ENCODE measurements at regions not wholly inside any gene's neighbourhood (a gene's known extent, or its start where the extent isn't known, plus 50 kb on each side); places are given as distances from the start of the nearest gene placed in this dataset.

DNA sequence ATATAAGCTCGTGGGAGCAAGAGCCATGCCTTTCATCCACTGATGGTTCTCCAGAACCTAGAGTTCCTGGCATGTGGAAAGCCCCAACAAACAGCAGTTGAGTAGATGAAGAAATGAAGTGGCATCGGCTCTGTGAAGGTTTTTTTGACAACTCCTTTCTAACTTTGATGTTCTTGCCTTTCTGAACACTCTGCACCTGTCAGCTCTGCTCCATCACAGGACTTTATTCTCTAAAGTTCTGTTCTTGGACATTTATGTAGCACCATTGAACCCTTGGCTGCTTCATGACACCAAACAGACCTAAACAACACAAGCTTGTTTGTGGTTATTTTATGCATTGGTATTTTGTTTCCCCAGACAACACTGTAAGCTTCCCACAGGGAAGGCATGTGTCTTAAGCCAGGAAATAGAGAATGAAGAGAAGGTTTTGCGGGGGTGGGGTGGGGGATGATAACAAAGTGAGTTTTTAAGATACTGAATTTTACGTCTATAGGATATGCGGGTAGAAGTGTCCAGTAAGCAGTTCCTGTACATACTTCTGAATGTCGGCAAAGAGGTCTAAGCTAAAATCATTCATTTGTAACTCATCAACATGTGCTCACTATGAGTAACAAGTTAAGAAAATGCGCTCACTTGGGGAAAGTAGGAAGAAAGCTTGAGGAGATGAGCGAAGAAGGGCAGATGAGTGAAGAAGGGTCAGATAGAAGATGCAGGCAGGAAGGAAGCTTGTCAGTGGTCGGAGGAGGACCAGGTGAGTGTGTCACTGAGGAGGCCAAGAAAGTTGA lies 146.0 kb upstream of the PLEKHG7 start (continued):
- TF ChIP-seq, protein P1, sequence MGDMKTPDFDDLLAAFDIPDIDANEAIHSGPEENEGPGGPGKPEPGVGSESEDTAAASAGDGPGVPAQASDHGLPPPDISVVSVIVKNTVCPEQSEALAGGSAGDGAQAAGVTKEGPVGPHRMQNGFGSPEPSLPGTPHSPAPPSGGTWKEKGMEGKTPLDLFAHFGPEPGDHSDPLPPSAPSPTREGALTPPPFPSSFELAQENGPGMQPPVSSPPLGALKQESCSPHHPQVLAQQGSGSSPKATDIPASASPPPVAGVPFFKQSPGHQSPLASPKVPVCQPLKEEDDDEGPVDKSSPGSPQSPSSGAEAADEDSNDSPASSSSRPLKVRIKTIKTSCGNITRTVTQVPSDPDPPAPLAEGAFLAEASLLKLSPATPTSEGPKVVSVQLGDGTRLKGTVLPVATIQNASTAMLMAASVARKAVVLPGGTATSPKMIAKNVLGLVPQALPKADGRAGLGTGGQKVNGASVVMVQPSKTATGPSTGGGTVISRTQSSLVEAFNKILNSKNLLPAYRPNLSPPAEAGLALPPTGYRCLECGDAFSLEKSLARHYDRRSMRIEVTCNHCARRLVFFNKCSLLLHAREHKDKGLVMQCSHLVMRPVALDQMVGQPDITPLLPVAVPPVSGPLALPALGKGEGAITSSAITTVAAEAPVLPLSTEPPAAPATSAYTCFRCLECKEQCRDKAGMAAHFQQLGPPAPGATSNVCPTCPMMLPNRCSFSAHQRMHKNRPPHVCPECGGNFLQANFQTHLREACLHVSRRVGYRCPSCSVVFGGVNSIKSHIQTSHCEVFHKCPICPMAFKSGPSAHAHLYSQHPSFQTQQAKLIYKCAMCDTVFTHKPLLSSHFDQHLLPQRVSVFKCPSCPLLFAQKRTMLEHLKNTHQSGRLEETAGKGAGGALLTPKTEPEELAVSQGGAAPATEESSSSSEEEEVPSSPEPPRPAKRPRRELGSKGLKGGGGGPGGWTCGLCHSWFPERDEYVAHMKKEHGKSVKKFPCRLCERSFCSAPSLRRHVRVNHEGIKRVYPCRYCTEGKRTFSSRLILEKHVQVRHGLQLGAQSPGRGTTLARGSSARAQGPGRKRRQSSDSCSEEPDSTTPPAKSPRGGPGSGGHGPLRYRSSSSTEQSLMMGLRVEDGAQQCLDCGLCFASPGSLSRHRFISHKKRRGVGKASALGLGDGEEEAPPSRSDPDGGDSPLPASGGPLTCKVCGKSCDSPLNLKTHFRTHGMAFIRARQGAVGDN (IDR thresholded peaks at IDR 0.05) = peak; percentile 84
- TF ChIP-seq POLR2AphosphoS5 (IDR thresholded peaks at IDR 0.05; ENCODE audit: low read length) (peak; percentile 70), TAF1 (IDR thresholded peaks at IDR 0.05; ENCODE audit: borderline replicate concordance, low read depth, low read length) (peak; percentile 80; the same call in 1 of the 2 replicates), KLF5 (IDR thresholded peaks at IDR 0.05; ENCODE audit: partially characterized antibody) (no peak), MYB (IDR thresholded peaks at IDR 0.05; ENCODE audit: borderline replicate concordance, low read depth, low read length) (no peak), MTA3 (IDR thresholded peaks at IDR 0.05; ENCODE audit: borderline replicate concordance, low read length) (no peak), EED (IDR thresholded peaks at IDR 0.05; ENCODE audit: low read depth) (peak; percentile 16; the same call in 1 of the 2 replicates), SMAD1 (IDR thresholded peaks at IDR 0.05; ENCODE audit: low read depth, partially characterized antibody) (peak; percentile 54), NBN (IDR thresholded peaks at IDR 0.05) (peak; percentile 84; the same call in 1 of the 2 replicates), IKZF2 (IDR thresholded peaks at IDR 0.05) (peak; percentile 51 to 57; a peak in 3 of 4 replicates), HDGF (IDR thresholded peaks at IDR 0.05) (peak; percentile 92; the same call in 1 of the 2 replicates), CHD2 (IDR thresholded peaks at IDR 0.05; ENCODE audit: borderline replicate concordance, low read depth, low read length) (no peak), CREM (IDR thresholded peaks at IDR 0.05; ENCODE audit: low read depth) (0 out of 2 replicates have a peak, but pooled peaks have one; percentile 7), MLLT1 (IDR thresholded peaks at IDR 0.05) (peak; percentile 97), ZZZ3 (IDR thresholded peaks at IDR 0.05; ENCODE audit: control insufficient read depth, insufficient read length, low read depth) (no peak), DPF2 (IDR thresholded peaks at IDR 0.05) (0 out of 2 replicates have a peak, but pooled peaks have one; percentile 10), SMC3 (IDR thresholded peaks at IDR 0.05; ENCODE audit: borderline replicate concordance, low read length) (no peak), ZNF24 (IDR thresholded peaks at IDR 0.05) (peak; percentile 96), IKZF1 (conservative IDR thresholded peaks at IDR 0.05) (peak; percentile 37; the same call in 1 of the 2 replicates)
- TF ChIP-seq, protein P2, sequence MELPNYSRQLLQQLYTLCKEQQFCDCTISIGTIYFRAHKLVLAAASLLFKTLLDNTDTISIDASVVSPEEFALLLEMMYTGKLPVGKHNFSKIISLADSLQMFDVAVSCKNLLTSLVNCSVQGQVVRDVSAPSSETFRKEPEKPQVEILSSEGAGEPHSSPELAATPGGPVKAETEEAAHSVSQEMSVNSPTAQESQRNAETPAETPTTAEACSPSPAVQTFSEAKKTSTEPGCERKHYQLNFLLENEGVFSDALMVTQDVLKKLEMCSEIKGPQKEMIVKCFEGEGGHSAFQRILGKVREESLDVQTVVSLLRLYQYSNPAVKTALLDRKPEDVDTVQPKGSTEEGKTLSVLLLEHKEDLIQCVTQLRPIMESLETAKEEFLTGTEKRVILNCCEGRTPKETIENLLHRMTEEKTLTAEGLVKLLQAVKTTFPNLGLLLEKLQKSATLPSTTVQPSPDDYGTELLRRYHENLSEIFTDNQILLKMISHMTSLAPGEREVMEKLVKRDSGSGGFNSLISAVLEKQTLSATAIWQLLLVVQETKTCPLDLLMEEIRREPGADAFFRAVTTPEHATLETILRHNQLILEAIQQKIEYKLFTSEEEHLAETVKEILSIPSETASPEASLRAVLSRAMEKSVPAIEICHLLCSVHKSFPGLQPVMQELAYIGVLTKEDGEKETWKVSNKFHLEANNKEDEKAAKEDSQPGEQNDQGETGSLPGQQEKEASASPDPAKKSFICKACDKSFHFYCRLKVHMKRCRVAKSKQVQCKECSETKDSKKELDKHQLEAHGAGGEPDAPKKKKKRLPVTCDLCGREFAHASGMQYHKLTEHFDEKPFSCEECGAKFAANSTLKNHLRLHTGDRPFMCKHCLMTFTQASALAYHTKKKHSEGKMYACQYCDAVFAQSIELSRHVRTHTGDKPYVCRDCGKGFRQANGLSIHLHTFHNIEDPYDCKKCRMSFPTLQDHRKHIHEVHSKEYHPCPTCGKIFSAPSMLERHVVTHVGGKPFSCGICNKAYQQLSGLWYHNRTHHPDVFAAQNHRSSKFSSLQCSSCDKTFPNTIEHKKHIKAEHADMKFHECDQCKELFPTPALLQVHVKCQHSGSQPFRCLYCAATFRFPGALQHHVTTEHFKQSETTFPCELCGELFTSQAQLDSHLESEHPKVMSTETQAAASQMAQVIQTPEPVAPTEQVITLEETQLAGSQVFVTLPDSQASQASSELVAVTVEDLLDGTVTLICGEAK (IDR thresholded peaks at IDR 0.05; ENCODE audit: borderline replicate concordance) = 0 out of 2 replicates have a peak, but pooled peaks have one; percentile 72

Data from GM12878 (cell line).